GM11168 (cell line): ENCODE measurements at regions not wholly inside any gene's neighbourhood (a gene's known extent, or its start where the extent isn't known, plus 50 kb on each side); places are given as distances from the start of the nearest gene placed in this dataset.
"Not testable (repeated sequence)": the region's sequence is repeated elsewhere in the genome, so short reads cannot be mapped to it uniquely, and the experiment has no call there.

Experiments used
- in situ Hi-C: fragments of 300-500 bp; cut with MboI; formaldehyde crosslinking; loops from one replicate; pipeline ENCODE4 v1.12.0; 2022; ENCODE audit warnings: low sequenced_read_pairs; ENCODE audit not compliant: unreplicated experiment

DNA sequence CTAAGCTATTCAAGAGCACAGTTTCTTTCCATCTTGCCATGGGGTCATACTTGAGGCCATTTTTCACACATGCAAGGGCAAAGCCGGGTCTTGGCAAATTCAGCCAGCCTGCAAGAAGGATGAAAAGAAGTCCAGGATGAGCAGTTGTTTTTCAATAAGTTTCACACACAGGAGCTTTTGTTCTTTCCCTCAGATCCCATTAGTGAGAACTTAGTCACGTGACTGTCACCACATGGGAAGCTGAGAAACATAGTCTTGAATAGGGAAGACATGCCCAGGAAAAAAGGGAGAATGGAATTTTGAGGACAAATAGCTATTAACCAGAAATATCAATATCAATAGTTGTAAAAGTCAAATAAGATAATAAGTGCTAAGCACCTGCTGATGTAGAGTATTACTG is 137.7 kb downstream of the AHR start:
- in situ Hi-C loops = no loop called here

DNA sequence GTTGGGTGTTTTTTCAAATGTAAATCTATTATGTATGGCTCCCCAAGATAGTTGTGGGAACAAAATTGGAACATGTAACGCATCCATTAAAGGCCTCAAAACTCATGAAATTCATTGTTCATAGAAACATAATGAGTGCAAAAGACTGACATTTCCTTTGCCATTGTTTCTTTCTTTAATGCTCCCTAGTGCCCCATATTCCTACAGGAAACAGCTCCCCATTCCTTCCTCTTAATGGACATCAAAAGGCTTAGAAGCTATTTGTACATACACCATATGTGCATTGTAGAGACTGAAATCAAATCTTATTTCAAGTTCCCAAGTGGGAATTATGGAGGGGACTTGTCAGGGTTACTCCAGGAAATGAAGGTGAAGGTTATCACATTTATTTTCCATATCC is 139.1 kb downstream of the AHR start:
- in situ Hi-C loops = no loop called here

DNA sequence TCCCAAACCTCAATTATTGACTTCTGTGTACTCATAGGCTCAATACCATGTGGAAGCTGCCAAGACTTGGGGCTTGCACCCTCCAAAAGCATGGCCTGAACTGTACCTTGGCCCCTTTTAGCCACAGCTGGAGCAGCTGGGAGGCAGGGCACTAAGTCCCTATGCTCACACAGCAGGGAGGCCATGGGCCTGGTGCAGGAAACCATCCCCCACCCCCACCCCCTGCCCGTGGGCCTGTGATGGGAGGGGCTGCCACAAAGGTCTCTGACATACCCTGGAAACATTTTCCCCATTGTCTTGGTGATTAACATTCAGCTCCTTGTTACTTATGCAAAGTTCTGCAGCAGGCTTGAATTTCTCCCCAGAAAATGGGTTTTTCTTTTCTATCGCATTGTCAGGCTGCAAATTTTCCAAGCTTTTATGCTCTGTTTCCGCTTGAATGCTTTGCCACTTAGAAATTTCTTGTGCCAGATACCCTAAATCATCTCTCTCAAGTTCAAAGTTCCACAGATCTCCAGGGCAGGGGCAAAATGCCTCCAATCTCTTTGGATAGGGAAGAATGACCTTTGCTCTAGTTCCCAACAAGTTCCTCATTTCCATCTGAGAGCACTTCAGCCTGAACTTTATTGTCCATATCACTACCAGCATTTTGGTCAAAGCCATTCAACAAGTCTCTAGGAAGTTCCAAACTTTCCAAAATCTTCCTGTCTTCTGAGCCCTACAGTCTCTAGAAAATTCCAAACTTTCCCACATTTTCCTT is 141.8 kb downstream of the AHR start:
- in situ Hi-C loops = not testable (repeated sequence)

DNA sequence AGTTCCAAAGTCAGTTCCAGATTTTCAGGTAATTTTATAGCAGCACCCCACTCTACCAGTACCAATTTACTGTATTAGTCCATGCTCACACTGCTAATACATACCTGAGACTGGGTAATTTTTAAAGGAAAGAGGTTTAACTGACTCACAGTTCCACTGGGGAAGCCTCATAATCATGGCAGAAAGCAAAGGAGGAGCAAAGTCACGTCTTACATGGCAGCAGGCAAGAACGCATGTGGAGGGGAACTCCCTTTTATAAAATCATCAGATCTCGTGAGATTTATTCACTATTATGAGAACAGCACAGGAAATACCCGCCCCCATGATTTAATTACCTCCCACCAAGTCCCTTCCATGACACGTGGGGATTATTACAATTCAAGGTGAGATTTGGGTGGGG is 142.4 kb downstream of the AHR start:
- in situ Hi-C loops = no loop called here

DNA sequence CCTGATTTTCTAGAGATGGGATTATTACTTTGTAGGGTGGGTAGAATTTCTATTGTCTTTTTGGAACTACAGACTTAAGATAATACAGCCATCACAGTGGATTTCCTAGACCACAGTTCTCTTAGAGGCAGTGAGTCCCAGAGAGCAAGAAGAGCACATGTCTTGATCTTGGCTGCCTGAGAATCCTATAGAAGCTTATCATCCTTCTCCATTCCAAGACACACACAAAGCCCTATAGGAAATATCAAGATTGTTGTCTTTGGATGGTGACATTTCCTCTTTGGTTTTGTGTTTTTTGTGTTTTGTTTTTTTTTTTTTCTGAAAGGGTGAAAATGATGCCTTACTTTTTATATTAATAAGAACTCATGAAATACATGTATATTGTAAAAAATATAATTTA is 143.1 kb downstream of the AHR start:
- in situ Hi-C loops = no loop called here

DNA sequence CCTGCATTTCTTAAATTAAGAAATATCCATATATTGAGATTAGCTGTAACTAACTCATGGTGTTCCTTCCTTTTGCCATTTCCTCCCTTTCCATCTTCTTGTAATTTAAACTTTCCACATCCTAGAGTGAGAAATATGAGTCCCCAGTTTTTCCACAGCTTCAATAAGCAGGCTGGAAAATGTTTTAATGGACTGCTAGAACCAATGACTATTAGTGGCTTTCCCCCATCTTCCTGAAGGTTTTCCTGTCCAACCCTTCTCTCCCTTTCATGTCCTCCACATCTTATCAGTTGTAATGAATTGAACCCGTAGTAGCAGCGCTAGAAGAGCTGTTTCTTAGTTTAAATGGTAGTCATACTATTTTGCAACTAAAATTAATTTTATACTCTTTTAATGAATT is 145.7 kb downstream of the AHR start:
- in situ Hi-C loops = no loop called here

DNA sequence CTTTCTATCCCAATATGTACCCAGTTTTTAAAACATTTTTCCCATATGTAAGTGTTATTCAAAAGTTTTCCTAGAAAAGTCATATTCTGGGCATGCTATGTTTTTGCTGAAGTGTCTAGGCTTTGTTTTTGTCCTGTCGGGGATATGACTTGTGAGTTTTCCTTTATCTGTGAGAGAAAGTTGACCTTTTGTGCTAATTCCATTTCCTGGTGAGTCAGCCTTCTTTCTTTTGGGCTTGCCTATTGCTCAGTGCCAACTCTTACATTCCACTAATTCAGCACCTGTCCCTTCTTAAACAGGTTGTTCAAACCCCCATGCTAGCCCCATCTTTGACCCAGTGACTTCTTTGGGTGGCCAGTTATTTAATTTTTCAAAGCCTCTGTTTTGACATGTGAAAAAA is 146.2 kb downstream of the AHR start:
- in situ Hi-C loops = no loop called here

DNA sequence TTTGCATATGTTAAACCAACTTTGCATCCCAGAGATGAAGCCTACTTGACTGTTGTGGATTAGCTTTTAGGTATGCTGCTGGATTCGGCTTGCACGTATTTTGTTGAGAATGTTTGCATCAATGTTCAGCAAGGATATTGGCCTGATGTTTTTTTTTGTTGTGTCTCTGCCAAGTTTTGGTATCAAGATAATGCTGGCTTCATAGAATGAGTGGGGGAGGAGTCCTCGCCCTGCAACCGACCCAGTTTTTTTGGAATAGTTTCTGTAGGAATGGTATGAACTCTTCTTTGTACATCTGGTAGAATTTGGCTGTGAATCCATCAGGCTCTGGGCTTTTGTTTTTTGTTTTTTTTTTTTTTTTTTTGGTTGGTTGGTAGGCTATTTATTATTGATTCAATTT is 147.9 kb downstream of the AHR start:
- in situ Hi-C loops = no loop called here

DNA sequence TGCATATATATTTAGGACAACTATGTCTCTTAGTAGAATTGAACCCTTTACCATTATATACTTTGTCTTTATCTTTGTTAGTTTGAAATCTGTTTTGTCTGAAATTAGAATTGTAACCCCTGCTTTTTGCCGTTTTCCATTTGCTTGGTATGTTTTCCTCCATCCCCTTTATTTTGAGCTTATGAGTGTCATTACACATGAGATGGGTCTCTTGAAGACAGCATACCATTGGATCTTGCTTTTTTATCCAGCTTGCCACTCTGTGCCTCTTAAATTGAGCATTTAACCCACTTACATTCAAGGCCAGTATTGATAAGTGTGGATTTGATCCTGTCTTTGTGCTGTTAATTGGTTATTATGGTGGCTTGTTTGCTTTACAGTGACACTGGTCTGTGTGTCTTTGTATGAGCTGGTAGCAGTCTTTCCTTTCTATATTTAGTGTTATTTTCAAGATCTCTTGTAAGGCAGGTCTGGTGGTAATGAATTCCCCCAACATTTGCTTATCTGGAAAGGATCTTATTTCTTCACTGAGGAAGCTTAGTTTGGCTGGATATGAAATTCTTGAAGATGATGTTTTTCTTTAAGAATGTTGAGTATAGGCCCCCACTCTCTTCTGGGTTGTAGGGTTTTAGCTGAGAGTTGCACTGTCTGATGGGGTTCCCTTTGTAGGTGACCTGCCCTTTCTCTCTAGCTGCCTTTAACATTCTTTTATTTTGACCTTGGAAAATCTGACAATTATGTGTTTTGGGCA is 149.5 kb downstream of the AHR start:
- in situ Hi-C loops = no loop called here

DNA sequence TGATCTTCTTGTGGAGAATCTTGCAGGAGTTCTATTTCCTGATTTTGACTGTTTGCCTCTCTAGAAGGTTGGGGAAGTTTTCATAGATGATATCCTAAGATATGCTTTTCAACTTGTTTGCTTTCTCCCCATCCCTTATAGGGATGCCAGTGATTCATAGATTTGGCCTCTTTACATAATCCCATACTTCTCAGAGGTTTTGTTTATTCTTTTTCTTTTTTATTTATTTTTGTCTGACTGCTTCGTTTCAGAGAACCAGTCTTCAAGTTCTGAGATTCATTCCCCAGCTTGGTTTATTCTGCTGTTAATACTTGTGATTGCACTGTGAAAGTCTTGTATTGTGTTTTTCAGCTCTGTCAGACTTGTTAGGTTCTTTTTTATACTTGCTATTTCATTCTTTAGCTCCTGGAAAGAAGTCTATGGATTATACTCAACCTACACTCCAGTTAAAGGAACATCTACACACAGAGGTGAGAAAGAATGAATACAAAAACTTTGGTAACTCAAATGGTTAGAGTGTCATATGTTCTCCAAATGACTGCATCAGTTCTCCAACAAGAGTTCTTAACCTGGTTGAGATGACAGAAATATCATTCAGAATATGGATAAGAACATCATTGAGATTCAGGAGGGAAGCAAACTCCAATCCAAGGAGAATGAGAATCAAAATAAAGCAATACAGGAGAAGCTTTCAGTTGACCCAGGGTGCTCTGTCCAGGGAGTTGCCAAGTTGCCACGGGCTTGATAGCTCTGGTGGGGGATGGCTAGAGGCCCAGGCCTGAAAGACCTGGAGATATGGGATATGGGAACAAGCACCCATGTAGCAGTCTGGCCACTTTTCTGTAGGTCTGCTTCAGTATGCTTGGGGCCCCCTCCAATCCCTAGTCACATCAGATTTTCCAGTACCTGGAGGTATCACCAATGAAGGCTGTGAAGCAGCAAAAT is 150.3 kb downstream of the AHR start:
- in situ Hi-C loops = no loop called here

DNA sequence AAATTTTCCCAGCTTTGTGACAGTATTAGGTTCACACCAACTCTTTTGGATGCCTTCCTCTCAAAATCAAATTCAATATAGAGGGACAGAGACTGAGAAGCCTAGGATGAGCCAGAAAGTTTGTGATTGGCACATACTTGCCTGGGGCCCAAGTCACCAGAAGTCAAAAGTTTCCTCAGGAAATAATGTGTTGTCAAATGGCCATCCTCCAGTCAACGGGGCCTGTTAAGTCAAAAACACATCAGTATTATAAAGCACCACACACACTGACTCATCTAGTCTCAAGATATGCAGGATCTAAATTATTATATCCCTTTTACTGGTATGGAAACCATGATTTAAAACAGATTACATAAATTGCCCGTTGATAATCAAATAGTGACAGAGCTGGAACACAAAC is 158.1 kb downstream of the AHR start:
- in situ Hi-C loops = no loop called here

DNA sequence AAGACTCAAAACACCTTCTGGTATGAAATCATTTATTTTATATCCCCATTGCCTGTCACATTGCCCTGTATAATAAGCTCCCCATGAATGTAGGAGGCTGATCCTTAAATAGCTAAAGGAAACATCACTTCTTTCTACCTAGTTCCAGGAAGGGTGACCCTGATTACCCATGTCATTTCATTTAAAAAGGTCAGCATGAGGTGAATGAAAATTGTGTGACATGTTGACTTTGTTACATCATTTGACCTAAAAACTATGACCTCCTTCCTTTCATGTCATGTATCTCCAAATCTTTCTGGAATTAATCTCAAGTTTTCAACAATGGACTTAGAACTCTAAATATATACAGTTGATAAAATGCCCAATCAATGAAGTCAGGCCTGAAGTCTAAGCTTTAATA is 161.5 kb downstream of the AHR start:
- in situ Hi-C loops = no loop called here

DNA sequence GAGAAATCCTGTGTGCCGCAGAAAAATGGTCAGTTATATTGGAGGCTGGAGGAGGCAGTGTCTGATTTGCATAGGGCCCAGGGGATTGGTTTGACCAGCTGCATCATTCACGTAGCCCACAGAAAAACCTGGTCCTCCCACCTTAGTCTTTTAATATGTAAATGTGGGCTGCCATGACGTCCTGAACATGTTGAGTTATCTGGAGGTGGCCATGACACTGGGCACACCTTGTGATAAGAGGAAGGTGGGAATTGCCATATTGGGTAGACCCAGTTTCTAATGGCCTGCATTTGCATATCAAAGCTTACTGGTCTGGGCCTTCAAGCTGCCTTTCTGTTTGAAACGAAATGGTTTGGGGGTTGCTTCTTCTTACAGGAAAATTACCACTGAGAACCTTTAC is 162.2 kb downstream of the AHR start:
- in situ Hi-C loops = no loop called here

DNA sequence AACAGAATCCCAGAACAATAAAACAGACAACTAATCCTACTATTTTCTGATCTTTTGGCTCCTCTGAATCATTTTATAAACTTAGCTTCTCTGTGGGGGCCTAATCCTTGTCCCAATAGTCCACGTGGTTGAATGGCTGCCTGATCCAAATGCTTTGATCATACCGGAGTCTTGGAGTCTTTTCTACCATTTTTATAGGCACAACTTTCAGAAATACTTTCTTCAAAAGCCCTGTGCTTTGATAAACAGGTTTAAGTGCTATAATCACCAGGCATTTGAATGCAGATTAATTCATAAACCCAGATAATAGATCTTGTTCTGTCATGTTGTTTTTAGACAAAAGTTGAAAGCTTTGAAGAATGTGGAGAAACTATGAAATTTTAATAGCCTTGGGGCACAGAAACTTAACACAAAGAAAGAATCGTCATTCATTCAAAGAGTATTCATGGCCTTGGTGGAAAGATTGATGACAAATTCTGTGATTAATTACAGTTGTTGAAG is 163.7 kb downstream of the AHR start:
- in situ Hi-C loops = no loop called here

DNA sequence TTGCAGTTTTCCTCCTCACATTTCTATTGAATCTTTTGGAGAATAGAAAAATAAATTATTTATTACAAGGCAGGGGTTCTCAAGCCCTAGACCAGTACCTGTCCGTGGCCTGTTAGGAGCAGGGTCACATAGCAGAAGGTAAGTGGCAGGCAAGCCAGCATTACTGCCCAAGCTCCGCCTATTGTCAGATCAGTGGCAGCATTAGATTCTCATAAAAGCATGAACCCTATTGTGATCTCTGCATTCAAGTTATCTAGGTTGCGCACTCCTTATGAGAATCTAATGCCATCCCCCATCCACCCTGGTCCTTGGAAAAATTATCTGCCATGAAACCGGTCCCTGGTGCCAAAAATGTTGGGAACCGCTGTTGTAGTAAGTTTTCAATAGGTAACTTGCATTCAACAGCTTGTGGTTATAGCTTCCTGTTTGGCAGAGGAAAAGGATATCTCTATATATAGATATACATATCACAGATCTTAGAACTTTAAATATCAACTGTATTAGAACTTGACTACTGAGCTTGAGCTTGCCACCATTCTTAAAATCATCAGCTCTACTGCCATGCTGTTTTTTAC is 165.1 kb downstream of the AHR start:
- in situ Hi-C loops = no loop called here

DNA sequence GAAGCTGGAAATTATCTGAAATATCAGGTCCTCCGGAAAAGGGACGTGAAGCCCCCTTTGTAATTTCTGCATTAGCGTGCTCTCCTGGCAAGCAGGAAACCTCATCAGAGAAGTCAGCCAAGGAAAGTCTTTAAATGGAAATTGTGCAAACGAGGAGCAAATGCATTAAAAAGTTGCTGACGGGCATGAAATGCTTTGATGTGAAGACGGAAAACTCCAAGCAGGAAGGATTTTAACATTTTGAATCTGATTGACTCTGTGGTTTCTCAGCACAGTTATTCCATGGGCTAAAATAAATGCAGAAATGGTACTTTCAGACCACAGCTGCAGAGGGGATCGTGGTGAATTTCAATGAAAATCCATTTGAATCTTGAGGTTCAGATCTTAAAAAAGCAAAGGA is 167.8 kb downstream of the AHR start:
- in situ Hi-C loops = no loop called here

DNA sequence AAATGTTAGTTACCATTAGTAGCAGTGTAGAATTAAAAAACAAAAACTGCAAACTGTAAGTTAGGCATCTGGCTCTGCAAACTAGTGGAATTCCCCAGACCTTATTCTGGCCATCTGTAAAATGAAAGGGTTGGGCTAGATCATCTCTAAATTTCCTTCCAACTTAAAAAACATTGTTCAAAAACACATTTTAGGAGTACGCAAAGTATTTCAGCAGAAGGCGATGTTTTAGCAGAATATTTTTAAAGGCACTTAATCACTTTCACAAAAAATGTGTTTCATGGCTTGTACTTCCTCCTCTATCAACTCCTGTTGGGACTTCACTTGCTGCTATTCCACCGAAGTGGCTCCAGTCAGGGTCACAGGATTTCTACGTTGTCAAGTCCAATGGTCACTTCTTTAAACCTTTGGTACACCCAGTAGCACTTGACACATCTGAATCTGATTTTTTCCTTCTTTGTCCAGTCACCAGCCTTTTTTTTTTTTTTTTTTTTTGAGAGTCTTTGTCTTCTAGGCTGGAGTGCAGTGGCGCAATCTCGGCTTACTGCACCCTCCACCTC is 169.0 kb downstream of the AHR start:
- in situ Hi-C loops = no loop called here

DNA sequence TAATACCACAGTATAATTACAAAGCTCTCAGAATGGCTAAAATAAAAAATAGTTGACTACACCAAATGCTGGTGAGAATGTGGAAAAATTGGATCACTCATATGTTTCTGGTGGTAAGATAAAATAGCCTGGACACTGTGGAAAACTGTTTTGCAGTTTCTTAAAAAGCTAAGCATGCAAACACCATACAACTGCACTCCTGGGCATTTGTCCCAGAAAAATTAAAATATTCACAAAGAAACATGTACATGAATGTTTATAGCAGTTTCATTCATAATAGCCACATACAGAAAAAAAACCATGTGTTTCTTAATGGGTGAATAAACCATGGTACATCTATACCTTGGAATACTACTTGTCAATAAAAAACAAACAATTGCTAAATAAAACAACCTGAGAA is 172.9 kb downstream of the AHR start:
- in situ Hi-C loops = no loop called here

DNA sequence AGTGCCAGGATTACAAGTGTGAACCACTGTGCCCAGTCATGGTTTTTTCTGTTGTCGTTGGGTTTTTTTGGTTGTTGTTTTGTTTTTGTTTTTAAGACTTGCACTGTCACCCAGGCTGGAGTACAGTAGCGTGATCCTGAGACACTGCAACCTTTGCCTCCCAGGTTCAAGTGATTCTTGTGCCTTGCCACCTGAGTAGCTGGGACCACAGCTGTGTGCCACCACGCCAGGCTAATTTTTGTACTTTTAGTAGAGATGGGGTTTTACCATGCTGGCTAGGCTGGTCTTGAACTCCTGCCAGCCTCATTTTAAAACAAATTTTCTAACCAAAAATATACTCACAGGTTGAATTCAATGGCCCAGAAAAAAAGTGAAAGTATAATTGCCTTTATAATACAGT is 174.1 kb downstream of the AHR start:
- in situ Hi-C loops = no loop called here

DNA sequence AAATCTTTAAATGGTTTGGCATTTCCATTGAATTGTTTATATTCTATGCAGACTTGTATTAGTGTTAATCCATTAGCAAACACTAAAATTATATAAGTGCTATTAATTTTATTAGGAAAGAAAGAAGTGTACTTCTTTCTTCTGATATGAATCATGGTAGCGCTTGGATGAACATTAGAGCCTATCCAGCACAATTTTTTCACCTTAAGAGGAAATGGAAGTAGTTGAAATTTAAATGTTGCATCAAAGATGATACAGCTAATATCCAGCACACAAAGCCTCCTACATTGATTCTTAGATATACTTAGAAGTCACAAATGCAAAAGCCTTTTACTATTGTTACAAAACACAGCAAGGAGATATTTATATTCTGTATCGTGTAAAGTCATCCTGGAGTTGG is 174.5 kb downstream of the AHR start:
- in situ Hi-C loops = no loop called here
